H1 (cell line): ENCODE measurements at regions not wholly inside any gene's neighbourhood (a gene's known extent, or its start where the extent isn't known, plus 50 kb on each side); places are given as distances from the start of the nearest gene placed in this dataset.

Source experiments
- CTCF ChIA-PET: fragments of 300-600 bp; sonication (Branson Sonifier 250); formaldehyde crosslinking; loops from one replicate; lab custom pipeline; 2021; ENCODE audit not compliant: partially characterized antibody; lab: Charles Lee
- POLR2A ChIA-PET: fragments of 300-600 bp; sonication (Branson Sonifier 250); formaldehyde crosslinking; loops from one replicate; lab custom pipeline; 2021; ENCODE audit warnings: inconsistent platforms; ENCODE audit not compliant: partially characterized antibody; lab: Charles Lee
- DNase-seq, 2 experiments: peaks; one replicate each; pipeline versions ENCODE4 v3.0.0 to v3.0.0-alpha.2; 2010 to 2022; ENCODE audit warnings: low spot score in 2 of 2, low read depth in 1 of 2, mixed read lengths in 1 of 2
- FAIRE-seq: peaks from 2 replicates; lab custom pipeline; 2011; peaks lifted over from hg19 to GRCh38; lab: Jason Lieb, UNC
- H2AFZ ChIP-seq: 2 replicates; pipeline ENCODE4 v1.8.1; 2012; ENCODE audit warnings: low read length, inconsistent platforms
- H2AK5ac ChIP-seq: 2 replicates; pipeline ENCODE4 v1.6.1; 2013; ENCODE audit warnings: low read depth, low read length
- H2BK120ac ChIP-seq: replicated peaks from 2 replicates; pipeline ENCODE3; 2013; ENCODE audit warnings: low read depth, low read length, inconsistent platforms
- H2BK12ac ChIP-seq: 2 replicates; pipeline ENCODE4 v1.6.1; 2013; ENCODE audit warnings: low read depth, low read length
- H2BK15ac ChIP-seq: 2 replicates; pipeline ENCODE4 v1.6.1; 2013; ENCODE audit warnings: low read length
- H2BK20ac ChIP-seq: 2 replicates; pipeline ENCODE4 v1.6.1; 2013; ENCODE audit warnings: low read length
- H2BK5ac ChIP-seq: 2 replicates; pipeline ENCODE4 v1.6.1; 2013; ENCODE audit warnings: low read depth, low read length
- H3K14ac ChIP-seq: 2 replicates; pipeline ENCODE4 v1.6.1; 2013; ENCODE audit warnings: inconsistent platforms; ENCODE audit not compliant: insufficient read length
- H3K18ac ChIP-seq: 2 replicates; pipeline ENCODE4 v1.6.1; 2013; ENCODE audit warnings: low read length; ENCODE audit errors: extremely low read depth
- H3K23ac ChIP-seq: 2 replicates; pipeline ENCODE4 v1.6.1; 2013; ENCODE audit warnings: inconsistent platforms; ENCODE audit not compliant: insufficient read length
- H3K23me2 ChIP-seq: 2 replicates; pipeline ENCODE4 v1.6.1; 2013; ENCODE audit warnings: low read depth, low read length
- H3K27ac ChIP-seq: 2 replicates; pipeline ENCODE4 v1.6.1; 2011; ENCODE audit warnings: low read depth, low read length, inconsistent platforms
- H3K27me3 ChIP-seq, 4 experiments: replicated peaks in 1 of 4; 1 replicate in 1 of 4; 2 replicates in 3 of 4; pipeline versions ENCODE4 v1.6.1 to v1.8.1; 2011 to 2013; ENCODE audit warnings: low read length in 3 of 4, mild to moderate bottlenecking in 3 of 4, inconsistent platforms in 2 of 4, mixed read lengths in 2 of 4, moderate library complexity in 1 of 4; ENCODE audit not compliant: control insufficient read depth in 3 of 4, insufficient read depth in 3 of 4; ENCODE audit errors: extremely low read depth in 1 of 4
- H3K36me3 ChIP-seq, 4 experiments: 2 replicates each; pipeline versions ENCODE4 v1.6.1 to v1.8.1; 2011 to 2013; ENCODE audit warnings: mild to moderate bottlenecking in 4 of 4, low read length in 3 of 4, moderate library complexity in 2 of 4, control low read depth in 1 of 4, inconsistent platforms in 1 of 4; ENCODE audit not compliant: insufficient read depth in 4 of 4, control insufficient read depth in 2 of 4
- H3K4ac ChIP-seq: replicated peaks from 2 replicates; pipeline ENCODE3; 2013; ENCODE audit warnings: low read length, low read depth, mixed read lengths, inconsistent platforms; ENCODE audit not compliant: insufficient read length
- H3K4me1 ChIP-seq, 4 experiments: replicated peaks in 1 of 4; 1 replicate in 1 of 4; 2 replicates in 3 of 4; pipeline versions ENCODE4 v1.6.1 to v1.8.1; 2011 to 2013; ENCODE audit warnings: low read length in 3 of 4, inconsistent platforms in 2 of 4, mixed read lengths in 1 of 4; ENCODE audit not compliant: insufficient read depth in 4 of 4, control insufficient read depth in 3 of 4
- H3K4me2 ChIP-seq, 2 experiments: 2 replicates each; pipeline versions ENCODE4 v1.6.1 to v1.8.1; 2011 to 2013; ENCODE audit warnings: low read depth in 2 of 2, low read length in 2 of 2, control low read depth in 1 of 2, inconsistent platforms in 1 of 2, mild to moderate bottlenecking in 1 of 2; ENCODE audit not compliant: insufficient read depth in 1 of 2
- H3K4me3 ChIP-seq, 4 experiments: fragments of 200-600, 300-600 bp in 1 of 4; sonication (generic), shearing (Covaris generic), sonication (Bioruptor Twin) in 1 of 4; 2 replicates each; pipeline versions ENCODE4 v1.5.1 to v1.8.1; 2011 to 2016; ENCODE audit warnings: low read length in 4 of 4, low read depth in 3 of 4, control low read depth in 2 of 4, inconsistent platforms in 2 of 4, mild to moderate bottlenecking in 2 of 4, mixed read lengths in 1 of 4, moderate library complexity in 1 of 4; ENCODE audit not compliant: insufficient read depth in 2 of 4; ENCODE audit errors: extremely low read depth in 1 of 4
- H3K56ac ChIP-seq: replicated peaks from 2 replicates; pipeline ENCODE3; 2013; ENCODE audit warnings: low read depth, mild to moderate bottlenecking, mixed read lengths, low read length, inconsistent platforms; ENCODE audit not compliant: insufficient read length
- H3K79me1 ChIP-seq: 2 replicates; pipeline ENCODE4 v1.6.1; 2013; ENCODE audit warnings: low read depth, low read length, control low read depth
- H3K79me2 ChIP-seq, 2 experiments: 2 replicates each; pipeline versions ENCODE4 v1.6.1 to v1.8.1; 2012 to 2013; ENCODE audit warnings: low read length in 2 of 2, mild to moderate bottlenecking in 2 of 2, inconsistent platforms in 1 of 2; ENCODE audit not compliant: insufficient read depth in 2 of 2, control insufficient read depth in 1 of 2
- H3K9ac ChIP-seq, 4 experiments: replicated peaks in 1 of 4; 1 replicate in 1 of 4; 2 replicates in 3 of 4; pipeline versions ENCODE4 v1.6.1 to v1.8.1; 2011 to 2013; ENCODE audit warnings: low read depth in 3 of 4, low read length in 3 of 4, control low read depth in 2 of 4, mild to moderate bottlenecking in 2 of 4, moderate library complexity in 2 of 4, inconsistent platforms in 1 of 4; ENCODE audit errors: extremely low read depth in 1 of 4
- H3K9me3 ChIP-seq, 2 experiments: 2 replicates each; pipeline versions ENCODE4 v1.6.1 to v1.8.1; 2012 to 2013; ENCODE audit warnings: mild to moderate bottlenecking in 2 of 2, moderate library complexity in 2 of 2, control low read depth in 1 of 2, inconsistent platforms in 1 of 2, low read depth in 1 of 2, low read length in 1 of 2, mixed read lengths in 1 of 2; ENCODE audit not compliant: insufficient read depth in 2 of 2
- H4K20me1 ChIP-seq, 2 experiments: replicated peaks in 1 of 2; 2 replicates each; pipeline versions ENCODE3 to v1.8.1; 2011 to 2013; ENCODE audit warnings: inconsistent platforms in 2 of 2, low read length in 2 of 2, mild to moderate bottlenecking in 1 of 2; ENCODE audit not compliant: insufficient read depth in 2 of 2, control insufficient read depth in 1 of 2
- H4K5ac ChIP-seq: 2 replicates; pipeline ENCODE4 v1.6.1; 2013; ENCODE audit warnings: low read length, low read depth, mixed read lengths, inconsistent platforms; ENCODE audit not compliant: insufficient read length
- H4K8ac ChIP-seq: 2 replicates; pipeline ENCODE4 v1.8.0; 2013; ENCODE audit warnings: mild to moderate bottlenecking, moderate library complexity, low read length, inconsistent platforms; ENCODE audit not compliant: insufficient read depth; ENCODE audit errors: extremely low read depth
- H4K91ac ChIP-seq: replicated peaks from 2 replicates; pipeline ENCODE3; 2013; ENCODE audit warnings: low read length, mixed read lengths, inconsistent platforms; ENCODE audit not compliant: insufficient read length
- ATF2 ChIP-seq: IDR thresholded peaks from 2 replicates; pipeline ENCODE4 v1.6.1; 2012; ENCODE audit warnings: low read length, inconsistent platforms
- BACH1 ChIP-seq: IDR thresholded peaks from 2 replicates; pipeline ENCODE4 v1.6.1; 2012; ENCODE audit warnings: low read length, improper control_type of control experiment
- CBX5 ChIP-seq: fragments of 300-800, 300-1000 bp; sonication (generic); IDR thresholded peaks from 2 replicates; pipeline ENCODE4 v1.7.1; 2016; ENCODE audit warnings: antibody characterized with exemption, low read length, low read depth
- CBX8 ChIP-seq: fragments of 300-800, 300-1000 bp; sonication (generic); IDR thresholded peaks from 2 replicates; pipeline ENCODE4 v1.7.1; 2016; ENCODE audit warnings: low read depth, low read length, borderline replicate concordance
- CHD1 ChIP-seq: IDR thresholded peaks from 2 replicates; pipeline ENCODE4 v1.6.1; 2012; ENCODE audit warnings: low read depth, low read length, improper control_type of control experiment
- GABPA ChIP-seq: IDR thresholded peaks from 2 replicates; pipeline ENCODE4 v1.6.1; 2011; ENCODE audit warnings: mild to moderate bottlenecking, low read length, moderate library complexity, borderline replicate concordance; ENCODE audit not compliant: insufficient read depth
- HDAC6 ChIP-seq: IDR thresholded peaks from one replicate; pipeline ENCODE4 v1.7.1; 2012; ENCODE audit warnings: low read depth, mild to moderate bottlenecking, inconsistent platforms, low read length, moderate library complexity
- RNF2 ChIP-seq: fragments of 200-900, 300-1000 bp; sonication (generic); IDR thresholded peaks from 2 replicates; pipeline ENCODE4 v1.7.1; 2016; ENCODE audit warnings: borderline replicate concordance, low read depth, mild to moderate bottlenecking, antibody characterized with exemption, low read length; ENCODE audit not compliant: poor library complexity, severe bottlenecking; ENCODE audit errors: missing control alignments
- SRF ChIP-seq: IDR thresholded peaks from 2 replicates; pipeline ENCODE4 v1.6.1; 2011; ENCODE audit warnings: mild to moderate bottlenecking, low read depth, low read length, moderate library complexity
- TAF1 ChIP-seq: IDR thresholded peaks from 2 replicates; pipeline ENCODE4 v1.6.1; 2011; ENCODE audit warnings: mild to moderate bottlenecking, low read depth, low read length
- TBP ChIP-seq: IDR thresholded peaks from 2 replicates; pipeline ENCODE4 v1.6.1; 2011; ENCODE audit warnings: low read depth, low read length, improper control_type of control experiment
- USF2 ChIP-seq: IDR thresholded peaks from 2 replicates; pipeline ENCODE4 v1.6.1; 2011; ENCODE audit warnings: low read length, improper control_type of control experiment
- WGBS, 2 experiments: shearing (Covaris generic) in 1 of 2; methylation state at CpG; one replicate each; pipeline versions ENCODE4 v1.1.6 to v1.1.7; 2013 to 2015; ENCODE audit warnings: low lambda C conversion rate in 2 of 2, mixed read lengths in 2 of 2, inconsistent platforms in 1 of 2, low coverage in 1 of 2, missing lambda C conversion rate in 1 of 2; ENCODE audit not compliant: insufficient replicate concordance in 2 of 2, insufficient coverage in 1 of 2, insufficient read length in 1 of 2; ENCODE audit errors: extremely low coverage in 1 of 2, missing lambda C conversion rate in 1 of 2; 5-methylcytosine and 5-hydroxymethylcytosine counted together

DNA sequence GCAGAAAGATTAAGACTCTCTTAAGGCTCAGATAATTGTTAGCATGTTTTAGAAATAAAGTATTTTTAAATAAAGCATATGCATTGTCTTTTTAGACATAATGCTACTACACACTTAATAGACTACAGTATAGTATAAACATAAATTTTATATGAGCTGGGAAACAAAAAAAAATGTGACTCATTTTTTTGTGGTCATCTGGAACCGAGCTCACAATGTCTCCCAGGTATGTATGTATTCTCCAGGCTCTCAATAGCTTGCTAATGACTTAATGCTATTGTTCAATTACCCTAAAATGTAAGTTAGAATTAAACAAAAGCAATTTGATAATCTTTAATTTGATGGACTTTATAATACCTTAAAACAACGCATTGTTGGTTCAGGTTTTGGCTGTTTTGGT, 167.2 kb downstream of the NUP35 start:
- DNase-seq (no peak), FAIRE-seq (no peak)
- no peak overlapping the region for H3K18ac ChIP-seq
- peaks cover 0 to 7% (median 0%) of the 10 kb centered on the region in 4 experiments; a peak in 4 of 7 replicates for H3K27me3 ChIP-seq
- H2BK15ac ChIP-seq = no peak overlapping the region
- no peak overlapping the region for H3K14ac ChIP-seq
- no peak overlapping the region for H2AK5ac ChIP-seq
- POLR2A ChIA-PET = no interaction called here
- no peak overlapping the region for H3K4me3 ChIP-seq
- no peak overlapping the region for H3K4me2 ChIP-seq
- H4K8ac ChIP-seq = no peak overlapping the region
- CTCF ChIA-PET = interaction anchor here (0.6 to 2.4 kb wide), 4 partner anchors 9 to 68 kb away, joined by 3 to 7 read pairs (median 4); no protein-coding TSS in a partner anchor
- no peak overlapping the region for H4K91ac ChIP-seq
- H3K23ac ChIP-seq = no peak overlapping the region
- peaks cover 0 to 5% (median 2%) of the 10 kb centered on the region in 4 experiments; a peak in 2 of 7 replicates for H3K4me1 ChIP-seq
- no peaks in the 10 kb centered on the region for H3K79me1 ChIP-seq
- no peak overlapping the region for H3K27ac ChIP-seq
- WGBS, 2 experiments = 69% methylated on average over 2 of the region's 2 CpGs; no CpG with 5 or more reads in 1 of the 2 experiments
- no peak overlapping the region for H4K5ac ChIP-seq
- no peaks in the 10 kb centered on the region for H3K9me3 ChIP-seq
- H2BK5ac ChIP-seq = no peak overlapping the region
- H4K20me1 ChIP-seq = no peaks in the 10 kb centered on the region
- H2AFZ ChIP-seq = no peak overlapping the region
- no peaks in the 10 kb centered on the region for H3K79me2 ChIP-seq
- H3K23me2 ChIP-seq = no peaks in the 10 kb centered on the region
- H2BK12ac ChIP-seq = no peak overlapping the region
- H3K56ac ChIP-seq = no peak overlapping the region
- H3K4ac ChIP-seq = no peak overlapping the region
- no peak overlapping the region for H2BK120ac ChIP-seq
- H3K9ac ChIP-seq = no peak overlapping the region
- H2BK20ac ChIP-seq = no peak overlapping the region
- H3K36me3 ChIP-seq = no peaks in the 10 kb centered on the region
- TF ChIP-seq TAF1 (no peak), USF2 (no peak), GABPA (no peak), BACH1 (no peak), CBX5 (no peak), CBX8 (no peak), ATF2 (no peak), TBP (no peak), SRF (no peak), HDAC6 (no peak), RNF2 (no peak), CHD1 (no peak)
